Loucy (cell line): ENCODE measurements at regions not wholly inside any gene's neighbourhood (a gene's known extent, or its start where the extent isn't known, plus 50 kb on each side); places are given as distances from the start of the nearest gene placed in this dataset.

Experiments used
- CTCF ChIP-seq: fragments of 200-600 bp; sonication (generic); conservative IDR thresholded peaks from 2 replicates; pipeline ENCODE4 v1.5.1; 2014; ENCODE audit warnings: mild to moderate bottlenecking, antibody characterized with exemption, low read length
- EZH2phosphoT487 ChIP-seq: fragments of 200-600 bp; IDR thresholded peaks from 2 replicates; pipeline ENCODE4 v1.6.1; 2018; ENCODE audit warnings: antibody characterized with exemption, mild to moderate bottlenecking, moderate library complexity, borderline replicate concordance

- TF ChIP-seq CTCF (no peak), EZH2phosphoT487 (no peak)
These were observed 1476.8 kb downstream of the ADGRL3 start for GRCh38 chr4:62676962-62677361.
